Keratinocyte (primary cell): ENCODE measurements at regions not wholly inside any gene's neighbourhood (a gene's known extent, or its start where the extent isn't known, plus 50 kb on each side); places are given as distances from the start of the nearest gene placed in this dataset.

Experiments used
- DNase-seq: peaks from one replicate; pipeline ENCODE4 v3.0.0-alpha.2; 2011; ENCODE audit warnings: low read depth, missing footprints, low spot score
- FAIRE-seq: peaks from 2 replicates; lab custom pipeline; 2011; peaks lifted over from hg19 to GRCh38; lab: Jason Lieb, UNC
- H2AFZ ChIP-seq: 2 replicates; pipeline ENCODE4 v1.6.0; 2012; ENCODE audit warnings: low read length, control low read depth, inconsistent platforms; ENCODE audit not compliant: control insufficient read depth
- H3K27ac ChIP-seq: 2 replicates; pipeline ENCODE4 v1.5.1; 2011; ENCODE audit warnings: low read length; ENCODE audit not compliant: control insufficient read depth, insufficient read depth
- H3K27me3 ChIP-seq: 3 replicates; pipeline ENCODE4 v1.6.0; 2011; ENCODE audit warnings: low read length; ENCODE audit not compliant: control insufficient read depth, insufficient read depth; ENCODE audit errors: extremely low read depth
- H3K36me3 ChIP-seq, 2 experiments: 2 replicates in 1 of 2; 3 replicates in 1 of 2; pipeline ENCODE4 v1.5.1; 2011; ENCODE audit warnings: low read length in 2 of 2, mild to moderate bottlenecking in 1 of 2; ENCODE audit not compliant: control insufficient read depth in 2 of 2, insufficient read depth in 2 of 2; ENCODE audit errors: extremely low read depth in 1 of 2
- H3K4me1 ChIP-seq: 3 replicates; pipeline ENCODE4 v1.5.1; 2011; ENCODE audit warnings: low read length; ENCODE audit not compliant: control insufficient read depth, insufficient read depth; ENCODE audit errors: extremely low read depth
- H3K4me2 ChIP-seq: 3 replicates; pipeline ENCODE4 v1.6.0; 2011; ENCODE audit warnings: low read depth, low read length; ENCODE audit not compliant: control insufficient read depth, insufficient read depth; ENCODE audit errors: extremely low read depth
- H3K4me3 ChIP-seq, 3 experiments: fragments of 200-600 bp in 1 of 3; sonication (generic) in 1 of 3; 2 replicates in 2 of 3; 3 replicates in 1 of 3; pipeline ENCODE4 v1.5.1; 2011 to 2016; ENCODE audit warnings: low read length in 3 of 3, mild to moderate bottlenecking in 3 of 3, control low read depth in 2 of 3, inconsistent platforms in 1 of 3, low read depth in 1 of 3, mixed read lengths in 1 of 3, mixed run types in 1 of 3, moderate library complexity in 1 of 3; ENCODE audit not compliant: control insufficient read depth in 2 of 3, insufficient read depth in 2 of 3; ENCODE audit errors: extremely low read depth in 1 of 3
- H3K79me2 ChIP-seq: 2 replicates; pipeline ENCODE4 v1.6.0; 2012; ENCODE audit warnings: low read length; ENCODE audit not compliant: control insufficient read depth, insufficient read depth
- H3K9ac ChIP-seq: 3 replicates; pipeline ENCODE4 v1.6.0; 2011; ENCODE audit warnings: low read length; ENCODE audit not compliant: control insufficient read depth, insufficient read depth; ENCODE audit errors: extremely low read depth
- H3K9me1 ChIP-seq: 3 replicates; pipeline ENCODE4 v1.6.0; 2011; ENCODE audit warnings: low read length; ENCODE audit not compliant: control insufficient read depth, insufficient read depth; ENCODE audit errors: extremely low read depth
- H3K9me3 ChIP-seq: 2 replicates; pipeline ENCODE4 v1.5.1; 2012; ENCODE audit warnings: low read depth, low read length; ENCODE audit not compliant: control insufficient read depth
- H4K20me1 ChIP-seq: 3 replicates; pipeline ENCODE4 v1.6.0; 2011; ENCODE audit warnings: low read length; ENCODE audit not compliant: control insufficient read depth, insufficient read depth; ENCODE audit errors: extremely low read depth
- EZH2 ChIP-seq: IDR thresholded peaks from one replicate; pipeline ENCODE4 v1.6.1; 2012; ENCODE audit warnings: inconsistent platforms, mild to moderate bottlenecking, low read length, moderate library complexity
- dilution Hi-C: fragments of 300-500 bp; cut with MboI; formaldehyde crosslinking; loops from one replicate; pipeline ENCODE4 v1.7.0; 2020; ENCODE audit warnings: low sequenced_read_pairs; ENCODE audit not compliant: extremely low pct_ligation_motif_present
- TF ChIP-seq, protein P1 (sequence below), 3 experiments: IDR thresholded peaks in 1 of 3; conservative IDR thresholded peaks in 1 of 3; optimal IDR thresholded peaks in 1 of 3; 2 replicates in 2 of 3; 3 replicates in 1 of 3; pipeline versions ENCODE3 to v1.5.1; 2011; ENCODE audit warnings: low read length in 3 of 3, mild to moderate bottlenecking in 3 of 3, moderate library complexity in 2 of 3, control low read depth in 1 of 3, inconsistent platforms in 1 of 3; ENCODE audit not compliant: insufficient read depth in 2 of 3; ENCODE audit errors: extremely low read depth in 1 of 3

- H2AFZ ChIP-seq, result no peak overlapping the region
- FAIRE-seq (no peak), DNase-seq (no peak)
- no peaks in the 10 kb centered on the region for H3K79me2 ChIP-seq
- no peak overlapping the region for H3K27ac ChIP-seq
- TF ChIP-seq EZH2, result no peak
- TF ChIP-seq, protein P1, sequence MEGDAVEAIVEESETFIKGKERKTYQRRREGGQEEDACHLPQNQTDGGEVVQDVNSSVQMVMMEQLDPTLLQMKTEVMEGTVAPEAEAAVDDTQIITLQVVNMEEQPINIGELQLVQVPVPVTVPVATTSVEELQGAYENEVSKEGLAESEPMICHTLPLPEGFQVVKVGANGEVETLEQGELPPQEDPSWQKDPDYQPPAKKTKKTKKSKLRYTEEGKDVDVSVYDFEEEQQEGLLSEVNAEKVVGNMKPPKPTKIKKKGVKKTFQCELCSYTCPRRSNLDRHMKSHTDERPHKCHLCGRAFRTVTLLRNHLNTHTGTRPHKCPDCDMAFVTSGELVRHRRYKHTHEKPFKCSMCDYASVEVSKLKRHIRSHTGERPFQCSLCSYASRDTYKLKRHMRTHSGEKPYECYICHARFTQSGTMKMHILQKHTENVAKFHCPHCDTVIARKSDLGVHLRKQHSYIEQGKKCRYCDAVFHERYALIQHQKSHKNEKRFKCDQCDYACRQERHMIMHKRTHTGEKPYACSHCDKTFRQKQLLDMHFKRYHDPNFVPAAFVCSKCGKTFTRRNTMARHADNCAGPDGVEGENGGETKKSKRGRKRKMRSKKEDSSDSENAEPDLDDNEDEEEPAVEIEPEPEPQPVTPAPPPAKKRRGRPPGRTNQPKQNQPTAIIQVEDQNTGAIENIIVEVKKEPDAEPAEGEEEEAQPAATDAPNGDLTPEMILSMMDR (optimal IDR thresholded peaks at IDR 0.05 in 1 of 3, IDR thresholded peaks at IDR 0.05 in 1 of 3, conservative IDR thresholded peaks at IDR 0.05 in 1 of 3; ENCODE audit: extremely low read depth in 1 of 3, insufficient read depth in 2 of 3, low read length in 3 of 3), result no peak
- no peaks in the 10 kb centered on the region for H4K20me1 ChIP-seq
- no peak overlapping the region for H3K4me3 ChIP-seq
- H3K9ac ChIP-seq, result no peak overlapping the region
- no peaks in the 10 kb centered on the region for H3K4me1 ChIP-seq
- dilution Hi-C loops, result no loop called here
- no peaks in the 10 kb centered on the region for H3K27me3 ChIP-seq
- no peaks in the 10 kb centered on the region for H3K9me3 ChIP-seq
- H3K36me3 ChIP-seq, result no peaks in the 10 kb centered on the region
- no peaks in the 10 kb centered on the region for H3K9me1 ChIP-seq
- no peak overlapping the region for H3K4me2 ChIP-seq
These were observed 1093.0 kb upstream of the INTU start for GRCh38 chr4:126539771-126540170.

- no peak for FAIRE-seq
- no peak overlapping the region for H2AFZ ChIP-seq
These were observed 1090.9 kb upstream of the INTU start for GRCh38 chr4:126541820-126542219.

More at GRCh38 chr4:126541820-126542219, 1090.9 kb upstream of the INTU start:
- H3K4me3 ChIP-seq, result no peak overlapping the region
- dilution Hi-C loops, result no loop called here
- no peak overlapping the region for H3K4me2 ChIP-seq
- no peaks in the 10 kb centered on the region for H3K4me1 ChIP-seq
- DNase-seq, result no peak
- H3K9me3 ChIP-seq, result no peaks in the 10 kb centered on the region
- no peaks in the 10 kb centered on the region for H3K79me2 ChIP-seq
- no peak overlapping the region for H3K9ac ChIP-seq
- no peaks in the 10 kb centered on the region for H3K27me3 ChIP-seq
- no peaks in the 10 kb centered on the region for H4K20me1 ChIP-seq
- no peak for TF ChIP-seq EZH2
- TF ChIP-seq, protein P1 (optimal IDR thresholded peaks at IDR 0.05 in 1 of 3, IDR thresholded peaks at IDR 0.05 in 1 of 3, conservative IDR thresholded peaks at IDR 0.05 in 1 of 3; ENCODE audit: extremely low read depth in 1 of 3, insufficient read depth in 2 of 3, low read length in 3 of 3), result no peak
- H3K36me3 ChIP-seq, result no peaks in the 10 kb centered on the region
- no peaks in the 10 kb centered on the region for H3K9me1 ChIP-seq
- H3K27ac ChIP-seq, result no peak overlapping the region
